ENCODE measurements at regions not wholly inside any gene's neighbourhood (a gene's known extent, or its start where the extent isn't known, plus 50 kb on each side); places are given as distances from the start of the nearest gene placed in this dataset.
"Not testable (repeated sequence)": the region's sequence is repeated elsewhere in the genome, so short reads cannot be mapped to it uniquely, and the experiment has no call there.

- Histone ChIP-seq H3K4me3 (ENCODE audit: low read depth, low read length) (no peak overlapping the region), H3K27ac (ENCODE audit: insufficient read depth, low read length, poor library complexity, severe bottlenecking) (no peak overlapping the region), H3K36me3 (ENCODE audit: control insufficient read depth, insufficient read depth, low read length) (no peaks in the 10 kb centered on the region), H3K9me3 (ENCODE audit: control insufficient read depth in 2 of 2, low read length in 2 of 2) (no peaks in the 10 kb centered on the region), H3K4me1 (ENCODE audit: control insufficient read depth, insufficient read depth, low read length, poor library complexity, severe bottlenecking) (no peaks in the 10 kb centered on the region), H3K27me3 (ENCODE audit: control insufficient read depth, insufficient read depth, low read length) (no peaks in the 10 kb centered on the region)
- Mint-ChIP-seq H3K9me3 (peaks cover 0 to 2% (median 0%) of the 10 kb centered on the region in 7 donors), H3K4me3 (no peak overlapping the region), H3K27me3 (no peaks in the 10 kb centered on the region), H3K4me1 (no peaks in the 10 kb centered on the region), H3K27ac (no peak overlapping the region), H3K36me3 (no peaks in the 10 kb centered on the region)
- DNase-seq (no peak), ATAC-seq (ENCODE audit: low read depth in 2 of 2) (no peak)
These were observed 165.1 kb downstream of the PLK2 start for GRCh38 chr5:58294598-58295305.

- not testable (repeated sequence) for H3K9me3 Mint-ChIP-seq; H3K9me3 ChIP-seq (ENCODE audit: control insufficient read depth in 2 of 2, low read length in 2 of 2); H3K27me3 ChIP-seq (ENCODE audit: control insufficient read depth, insufficient read depth, low read length); ATAC-seq (ENCODE audit: low read depth in 2 of 2); H3K4me3 ChIP-seq (ENCODE audit: low read depth, low read length); H3K4me3 Mint-ChIP-seq; H3K36me3 Mint-ChIP-seq; H3K27ac Mint-ChIP-seq; H3K4me1 Mint-ChIP-seq; H3K27me3 Mint-ChIP-seq; H3K27ac ChIP-seq (ENCODE audit: insufficient read depth, low read length, poor library complexity, severe bottlenecking); H3K36me3 ChIP-seq (ENCODE audit: control insufficient read depth, insufficient read depth, low read length); DNase-seq; H3K4me1 ChIP-seq (ENCODE audit: control insufficient read depth, insufficient read depth, low read length, poor library complexity, severe bottlenecking)
These were observed 171.6 kb downstream of the PLK2 start for GRCh38 chr5:58288275-58288674.

GRCh38 chr5:58286741-58287140 is 173.1 kb downstream of the PLK2 start:
- Mint-ChIP-seq H3K9me3 (no peaks in the 10 kb centered on the region), H3K36me3 (no peaks in the 10 kb centered on the region)

GRCh38 chr5:58285900-58286299 is 174.0 kb downstream of the PLK2 start:
- no peak for ATAC-seq (ENCODE audit: low read depth in 2 of 2)
- Mint-ChIP-seq H3K27me3 (no peaks in the 10 kb centered on the region), H3K9me3 (no peaks in the 10 kb centered on the region), H3K4me3 (no peak overlapping the region), H3K4me1 (no peaks in the 10 kb centered on the region), H3K27ac (no peak overlapping the region), H3K36me3 (no peaks in the 10 kb centered on the region)
- no peak overlapping the region for H3K4me3 ChIP-seq (ENCODE audit: low read depth, low read length)
- no peak overlapping the region for H3K27ac ChIP-seq (ENCODE audit: insufficient read depth, low read length, poor library complexity, severe bottlenecking)
- no peaks in the 10 kb centered on the region for H3K27me3 ChIP-seq (ENCODE audit: control insufficient read depth, insufficient read depth, low read length)
- no peak for DNase-seq
- no peaks in the 10 kb centered on the region for H3K9me3 ChIP-seq (ENCODE audit: control insufficient read depth in 2 of 2, low read length in 2 of 2)
- H3K4me1 ChIP-seq (ENCODE audit: control insufficient read depth, insufficient read depth, low read length, poor library complexity, severe bottlenecking) = no peaks in the 10 kb centered on the region
- no peaks in the 10 kb centered on the region for H3K36me3 ChIP-seq (ENCODE audit: control insufficient read depth, insufficient read depth, low read length)

More at GRCh38 chr5:58286741-58287140, 173.1 kb downstream of the PLK2 start:
- no peak overlapping the region for H3K4me3 ChIP-seq (ENCODE audit: low read depth, low read length)
- Mint-ChIP-seq H3K4me1 (no peaks in the 10 kb centered on the region), H3K27ac (no peak overlapping the region), H3K27me3 (no peaks in the 10 kb centered on the region), H3K4me3 (no peak overlapping the region)
- H3K9me3 ChIP-seq (ENCODE audit: control insufficient read depth in 2 of 2, low read length in 2 of 2) = no peaks in the 10 kb centered on the region
- H3K4me1 ChIP-seq (ENCODE audit: control insufficient read depth, insufficient read depth, low read length, poor library complexity, severe bottlenecking) = no peaks in the 10 kb centered on the region
- no peaks in the 10 kb centered on the region for H3K27me3 ChIP-seq (ENCODE audit: control insufficient read depth, insufficient read depth, low read length)
- no peak overlapping the region for H3K27ac ChIP-seq (ENCODE audit: insufficient read depth, low read length, poor library complexity, severe bottlenecking)
- ATAC-seq (ENCODE audit: low read depth in 2 of 2) (no peak), DNase-seq (no peak)
- H3K36me3 ChIP-seq (ENCODE audit: control insufficient read depth, insufficient read depth, low read length) = no peaks in the 10 kb centered on the region

- Histone ChIP-seq H3K27ac (ENCODE audit: insufficient read depth, low read length, poor library complexity, severe bottlenecking) (no peak overlapping the region), H3K4me3 (ENCODE audit: low read depth, low read length) (no peak overlapping the region), H3K9me3 (ENCODE audit: control insufficient read depth in 2 of 2, low read length in 2 of 2) (no peaks in the 10 kb centered on the region), H3K36me3 (ENCODE audit: control insufficient read depth, insufficient read depth, low read length) (no peaks in the 10 kb centered on the region), H3K4me1 (ENCODE audit: control insufficient read depth, insufficient read depth, low read length, poor library complexity, severe bottlenecking) (no peaks in the 10 kb centered on the region), H3K27me3 (ENCODE audit: control insufficient read depth, insufficient read depth, low read length) (no peaks in the 10 kb centered on the region)
- H3K9me3 Mint-ChIP-seq = no peaks in the 10 kb centered on the region
- no peak for DNase-seq
- H3K4me3 Mint-ChIP-seq = no peak overlapping the region
- no peak overlapping the region for H3K27ac Mint-ChIP-seq
- no peak for ATAC-seq (ENCODE audit: low read depth in 2 of 2)
- H3K4me1 Mint-ChIP-seq = no peaks in the 10 kb centered on the region
- peaks cover 3% of the 10 kb centered on the region for H3K27me3 Mint-ChIP-seq
- no peaks in the 10 kb centered on the region for H3K36me3 Mint-ChIP-seq
These were observed 175.0 kb downstream of the PLK2 start for GRCh38 chr5:58284886-58285285.

- Mint-ChIP-seq H3K4me1 (no peaks in the 10 kb centered on the region), H3K27ac (no peak overlapping the region), H3K36me3 (no peaks in the 10 kb centered on the region), H3K4me3 (no peak overlapping the region), H3K27me3 (peaks cover 6% of the 10 kb centered on the region), H3K9me3 (no peaks in the 10 kb centered on the region)
- ATAC-seq (ENCODE audit: low read depth in 2 of 2) (no peak), DNase-seq (no peak)
- H3K27me3 ChIP-seq (ENCODE audit: control insufficient read depth, insufficient read depth, low read length) = no peaks in the 10 kb centered on the region
- no peaks in the 10 kb centered on the region for H3K9me3 ChIP-seq (ENCODE audit: control insufficient read depth in 2 of 2, low read length in 2 of 2)
- no peaks in the 10 kb centered on the region for H3K4me1 ChIP-seq (ENCODE audit: control insufficient read depth, insufficient read depth, low read length, poor library complexity, severe bottlenecking)
- no peaks in the 10 kb centered on the region for H3K36me3 ChIP-seq (ENCODE audit: control insufficient read depth, insufficient read depth, low read length)
- H3K27ac ChIP-seq (ENCODE audit: insufficient read depth, low read length, poor library complexity, severe bottlenecking) = no peak overlapping the region
- no peak overlapping the region for H3K4me3 ChIP-seq (ENCODE audit: low read depth, low read length)
These were observed 178.7 kb downstream of the PLK2 start for GRCh38 chr5:58281189-58281588.

- Mint-ChIP-seq H3K27me3 (peaks cover 6% of the 10 kb centered on the region), H3K4me3 (no peak overlapping the region), H3K9me3 (no peaks in the 10 kb centered on the region), H3K27ac (no peak overlapping the region), H3K4me1 (no peaks in the 10 kb centered on the region), H3K36me3 (no peaks in the 10 kb centered on the region)
- Histone ChIP-seq H3K4me1 (ENCODE audit: control insufficient read depth, insufficient read depth, low read length, poor library complexity, severe bottlenecking) (no peaks in the 10 kb centered on the region), H3K27me3 (ENCODE audit: control insufficient read depth, insufficient read depth, low read length) (no peaks in the 10 kb centered on the region), H3K4me3 (ENCODE audit: low read depth, low read length) (no peak overlapping the region), H3K27ac (ENCODE audit: insufficient read depth, low read length, poor library complexity, severe bottlenecking) (no peak overlapping the region), H3K36me3 (ENCODE audit: control insufficient read depth, insufficient read depth, low read length) (no peaks in the 10 kb centered on the region), H3K9me3 (ENCODE audit: control insufficient read depth in 2 of 2, low read length in 2 of 2) (no peaks in the 10 kb centered on the region)
- no peak for DNase-seq
- no peak for ATAC-seq (ENCODE audit: low read depth in 2 of 2)
These were observed 180.6 kb downstream of the PLK2 start for GRCh38 chr5:58279259-58279658.

GRCh38 chr5:58276431-58276830 is 183.5 kb downstream of the PLK2 start:
- no peaks in the 10 kb centered on the region for H3K36me3 ChIP-seq (ENCODE audit: control insufficient read depth, insufficient read depth, low read length)
- H3K27ac Mint-ChIP-seq = no peak overlapping the region
- peaks cover 6% of the 10 kb centered on the region for H3K27me3 Mint-ChIP-seq
- H3K4me1 ChIP-seq (ENCODE audit: control insufficient read depth, insufficient read depth, low read length, poor library complexity, severe bottlenecking) = no peaks in the 10 kb centered on the region
- no peak overlapping the region for H3K27ac ChIP-seq (ENCODE audit: insufficient read depth, low read length, poor library complexity, severe bottlenecking)
- H3K9me3 Mint-ChIP-seq = no peaks in the 10 kb centered on the region
- H3K27me3 ChIP-seq (ENCODE audit: control insufficient read depth, insufficient read depth, low read length) = no peaks in the 10 kb centered on the region
- ATAC-seq (ENCODE audit: low read depth in 2 of 2) (no peak), DNase-seq (no peak)
- H3K9me3 ChIP-seq (ENCODE audit: control insufficient read depth in 2 of 2, low read length in 2 of 2) = no peaks in the 10 kb centered on the region
- no peak overlapping the region for H3K4me3 ChIP-seq (ENCODE audit: low read depth, low read length)
- H3K4me1 Mint-ChIP-seq = no peaks in the 10 kb centered on the region
- H3K36me3 Mint-ChIP-seq = no peaks in the 10 kb centered on the region
- H3K4me3 Mint-ChIP-seq = no peak overlapping the region

Measured in CD4-positive, CD25-positive, alpha-beta regulatory T cell (primary cell).